ENCODE measurements at regions not wholly inside any gene's neighbourhood (a gene's known extent, or its start where the extent isn't known, plus 50 kb on each side); places are given as distances from the start of the nearest gene placed in this dataset.

- TF ChIP-seq KDM4A (IDR thresholded peaks at IDR 0.05; ENCODE audit: low read depth, low read length, severe bottlenecking): no peak
- TF ChIP-seq E2F6 (IDR thresholded peaks at IDR 0.05): no peak
- TF ChIP-seq EZH2 (IDR thresholded peaks at IDR 0.05; ENCODE audit: low read depth, low read length, severe bottlenecking): no peak
- no peak for TF ChIP-seq YY1 (IDR thresholded peaks at IDR 0.05; ENCODE audit: low read depth, low read length)
- TF ChIP-seq, protein P1, sequence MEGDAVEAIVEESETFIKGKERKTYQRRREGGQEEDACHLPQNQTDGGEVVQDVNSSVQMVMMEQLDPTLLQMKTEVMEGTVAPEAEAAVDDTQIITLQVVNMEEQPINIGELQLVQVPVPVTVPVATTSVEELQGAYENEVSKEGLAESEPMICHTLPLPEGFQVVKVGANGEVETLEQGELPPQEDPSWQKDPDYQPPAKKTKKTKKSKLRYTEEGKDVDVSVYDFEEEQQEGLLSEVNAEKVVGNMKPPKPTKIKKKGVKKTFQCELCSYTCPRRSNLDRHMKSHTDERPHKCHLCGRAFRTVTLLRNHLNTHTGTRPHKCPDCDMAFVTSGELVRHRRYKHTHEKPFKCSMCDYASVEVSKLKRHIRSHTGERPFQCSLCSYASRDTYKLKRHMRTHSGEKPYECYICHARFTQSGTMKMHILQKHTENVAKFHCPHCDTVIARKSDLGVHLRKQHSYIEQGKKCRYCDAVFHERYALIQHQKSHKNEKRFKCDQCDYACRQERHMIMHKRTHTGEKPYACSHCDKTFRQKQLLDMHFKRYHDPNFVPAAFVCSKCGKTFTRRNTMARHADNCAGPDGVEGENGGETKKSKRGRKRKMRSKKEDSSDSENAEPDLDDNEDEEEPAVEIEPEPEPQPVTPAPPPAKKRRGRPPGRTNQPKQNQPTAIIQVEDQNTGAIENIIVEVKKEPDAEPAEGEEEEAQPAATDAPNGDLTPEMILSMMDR (IDR thresholded peaks at IDR 0.05; ENCODE audit: control extremely low read depth in 1 of 3, insufficient read depth in 1 of 3, low read depth in 1 of 3, low read length in 3 of 3): no peak
- TF ChIP-seq GTF2F1 (IDR thresholded peaks at IDR 0.05; ENCODE audit: borderline replicate concordance, low read depth, low read length): no peak
Measured at GRCh38 chr4:114385195-114385985, 213.2 kb upstream of the UGT8 start (continued).

Measured in H1 (cell line).